Right lobe of liver (tissue), 6 donors: ENCODE measurements at regions not wholly inside any gene's neighbourhood (a gene's known extent, or its start where the extent isn't known, plus 50 kb on each side); places are given as distances from the start of the nearest gene placed in this dataset.

Source experiments
- ATAC-seq, 4 donors: fragments of 200-7000 bp; cut with Tn5 transposase; one replicate each; pipeline ENCODE4 v1.9.1; 2020; ENCODE audit warnings: mild to moderate bottlenecking in 4 of 4, moderate library complexity in 4 of 4
- DNase-seq, 3 donors: peaks; one replicate each; pipeline ENCODE4 v3.0.0-alpha.2; 2020
- H3K27ac ChIP-seq, 3 donors: fragments of 200-600 bp; one replicate each; pipeline ENCODE4 v1.8.0; 2022
- H3K27me3 ChIP-seq, 2 donors: fragments of 200-600 bp; one replicate each; pipeline ENCODE4 v1.8.0; 2022
- H3K36me3 ChIP-seq, 4 donors: fragments of 200-600 bp; sonication (generic) in 1 of 4; one replicate each; pipeline versions ENCODE4 v1.5.1 to v1.8.0; 2017 to 2022; ENCODE audit warnings: control low read depth in 1 of 4
- H3K4me1 ChIP-seq, 4 donors: fragments of 200-600 bp; sonication (generic) in 1 of 4; one replicate each; pipeline versions ENCODE4 v1.5.1 to v1.8.0; 2017 to 2022; ENCODE audit warnings: control low read depth in 1 of 4
- H3K4me3 ChIP-seq, 3 donors: fragments of 200-600 bp; one replicate each; pipeline ENCODE4 v1.8.0; 2022
- H3K9me3 ChIP-seq, 4 donors: fragments of 200-600 bp; sonication (generic) in 1 of 4; one replicate each; pipeline versions ENCODE4 v1.5.1 to v1.8.0; 2017 to 2022; ENCODE audit warnings: control low read depth in 1 of 4
- POLR2A ChIP-seq: fragments of 450-650 bp; IDR thresholded peaks from one replicate; pipeline ENCODE4 v1.6.1; 2017; ENCODE audit warnings: antibody characterized with exemption, mild to moderate bottlenecking
- WGBS: methylation state at CpG from one replicate; pipeline ENCODE4 v1.1.6; 2018; ENCODE audit warnings: low coverage, low lambda C conversion rate; ENCODE audit not compliant: insufficient coverage; ENCODE audit errors: missing lambda C conversion rate; 5-methylcytosine and 5-hydroxymethylcytosine counted together
- intact Hi-C, 2 donors: fragments of 100-400 bp; cut with DNase I; formaldehyde crosslinking; loops; one replicate each; pipeline versions ENCODE4 v1.11.2 to v1.14.1; 2022
- TF ChIP-seq, protein P1 (sequence below), 4 donors: fragments of 200-600 bp in 3 of 4; fragments of 450-650 bp in 1 of 4; IDR thresholded peaks; one replicate each; pipeline versions ENCODE4 v1.5.1 to v1.8.0; 2016 to 2022; ENCODE audit warnings: antibody characterized with exemption in 4 of 4, mild to moderate bottlenecking in 2 of 4
- donor health status: DM: no; HTN: yes; CAD: no.
- donor health status: DM: no; HTN: no; CAD: no.
- donor health status: DM: no; HTN: no; CAD: no.
- donor health status: DM: no; HTN: yes; CAD: no.
- donor health status: DM: no; HTN: yes; CAD: no.

DNA sequence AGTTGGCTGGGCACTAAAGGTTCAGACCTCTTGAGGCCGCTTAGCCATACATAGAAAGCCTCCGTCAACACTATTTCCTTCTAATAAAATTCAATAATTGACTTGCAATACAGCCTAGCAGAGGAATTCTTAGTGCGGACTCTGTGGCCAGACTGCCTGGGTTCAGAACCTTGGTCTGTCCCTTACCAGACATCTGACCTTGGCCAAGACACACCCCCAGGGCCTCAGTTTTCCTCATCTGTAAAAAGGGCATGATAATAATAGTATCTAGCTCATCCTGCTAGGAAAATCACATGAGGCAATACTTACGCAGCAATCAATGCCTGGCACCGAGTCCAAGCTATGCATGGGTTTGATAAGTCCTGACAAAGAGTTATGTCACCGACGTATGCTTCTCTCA lies 148.2 kb upstream of the SOD1 start:
- no peak for TF ChIP-seq POLR2A
- TF ChIP-seq, protein P1, sequence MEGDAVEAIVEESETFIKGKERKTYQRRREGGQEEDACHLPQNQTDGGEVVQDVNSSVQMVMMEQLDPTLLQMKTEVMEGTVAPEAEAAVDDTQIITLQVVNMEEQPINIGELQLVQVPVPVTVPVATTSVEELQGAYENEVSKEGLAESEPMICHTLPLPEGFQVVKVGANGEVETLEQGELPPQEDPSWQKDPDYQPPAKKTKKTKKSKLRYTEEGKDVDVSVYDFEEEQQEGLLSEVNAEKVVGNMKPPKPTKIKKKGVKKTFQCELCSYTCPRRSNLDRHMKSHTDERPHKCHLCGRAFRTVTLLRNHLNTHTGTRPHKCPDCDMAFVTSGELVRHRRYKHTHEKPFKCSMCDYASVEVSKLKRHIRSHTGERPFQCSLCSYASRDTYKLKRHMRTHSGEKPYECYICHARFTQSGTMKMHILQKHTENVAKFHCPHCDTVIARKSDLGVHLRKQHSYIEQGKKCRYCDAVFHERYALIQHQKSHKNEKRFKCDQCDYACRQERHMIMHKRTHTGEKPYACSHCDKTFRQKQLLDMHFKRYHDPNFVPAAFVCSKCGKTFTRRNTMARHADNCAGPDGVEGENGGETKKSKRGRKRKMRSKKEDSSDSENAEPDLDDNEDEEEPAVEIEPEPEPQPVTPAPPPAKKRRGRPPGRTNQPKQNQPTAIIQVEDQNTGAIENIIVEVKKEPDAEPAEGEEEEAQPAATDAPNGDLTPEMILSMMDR (IDR thresholded peaks at IDR 0.05) = no peak
- no peak overlapping the region for H3K27ac ChIP-seq
- no peaks in the 10 kb centered on the region for H3K9me3 ChIP-seq
- no peaks in the 10 kb centered on the region for H3K27me3 ChIP-seq
- no peaks in the 10 kb centered on the region for H3K4me1 ChIP-seq
- no peak overlapping the region for H3K4me3 ChIP-seq
- no peaks in the 10 kb centered on the region for H3K36me3 ChIP-seq
- 100% methylated on average over 2 of the region's 7 CpGs for WGBS
- intact Hi-C loops = no loop called here
- DNase-seq (no peak), ATAC-seq (no peak)

DNA sequence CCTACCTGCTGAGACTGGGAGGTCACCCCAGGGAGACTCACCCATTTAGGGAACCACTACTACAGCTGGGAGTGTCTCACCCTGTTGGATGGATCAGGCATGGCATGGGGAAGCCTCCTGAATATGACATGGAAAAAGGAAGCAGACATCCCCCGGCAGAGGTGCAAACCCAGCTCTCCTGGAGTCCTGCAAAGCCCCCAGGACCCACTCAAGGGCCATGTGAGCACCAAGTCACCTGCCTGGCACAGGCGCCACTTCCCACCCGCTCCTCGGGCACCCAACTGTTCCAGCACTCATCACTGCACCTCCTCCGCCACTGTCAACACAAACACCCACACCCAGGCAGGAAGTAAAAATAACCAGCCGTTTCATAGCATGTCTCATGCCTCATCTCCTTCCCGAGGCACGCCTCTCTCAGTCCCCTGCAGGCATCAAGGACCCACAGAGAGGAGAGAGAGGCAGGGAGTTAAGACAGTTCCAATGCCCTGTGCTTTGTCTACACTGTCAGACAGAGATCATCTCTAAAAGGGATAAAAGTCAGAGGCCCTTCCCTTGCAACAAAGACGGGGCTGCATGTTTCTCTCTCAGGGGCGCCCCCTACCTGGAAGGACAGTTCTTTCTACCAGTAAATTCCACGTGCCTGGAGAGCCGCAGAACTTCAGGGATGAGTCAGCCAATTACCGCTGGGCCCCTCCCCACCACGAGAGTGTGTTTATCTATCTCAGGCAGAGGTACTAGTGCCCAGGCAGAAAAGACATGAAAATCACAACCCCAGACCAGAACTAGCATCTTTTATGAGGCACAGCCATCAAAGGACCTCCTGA lies 150.1 kb upstream of the SOD1 start:
- 64% methylated on average over 9 of the region's 14 CpGs for WGBS
- Histone ChIP-seq H3K4me3 (no peak overlapping the region), H3K4me1 (no peaks in the 10 kb centered on the region), H3K9me3 (no peaks in the 10 kb centered on the region), H3K27ac (no peak overlapping the region), H3K27me3 (no peaks in the 10 kb centered on the region), H3K36me3 (no peaks in the 10 kb centered on the region)
- intact Hi-C loops = no loop called here
- ATAC-seq (peak in 1 of 4 donors; percentile 21), DNase-seq (no peak)
- TF ChIP-seq, protein P1 (IDR thresholded peaks at IDR 0.05) = peak in 2 of 4 donors; percentile 2 to 13
- TF ChIP-seq POLR2A = no peak

GRCh38 chr21:31505975-31506374 lies 153.5 kb upstream of the SOD1 start:
- no peak overlapping the region for H3K27ac ChIP-seq
- no peaks in the 10 kb centered on the region for H3K4me1 ChIP-seq
- no peaks in the 10 kb centered on the region for H3K36me3 ChIP-seq
- ATAC-seq = peak in 1 of 4 donors; percentile 24
- no peaks in the 10 kb centered on the region for H3K27me3 ChIP-seq
- intact Hi-C loops = no loop called here
- no peak for DNase-seq
- no peaks in the 10 kb centered on the region for H3K9me3 ChIP-seq
- no peak overlapping the region for H3K4me3 ChIP-seq
- WGBS = 63% methylated on average over 4 of the region's 7 CpGs
- no peak for TF ChIP-seq POLR2A

DNA sequence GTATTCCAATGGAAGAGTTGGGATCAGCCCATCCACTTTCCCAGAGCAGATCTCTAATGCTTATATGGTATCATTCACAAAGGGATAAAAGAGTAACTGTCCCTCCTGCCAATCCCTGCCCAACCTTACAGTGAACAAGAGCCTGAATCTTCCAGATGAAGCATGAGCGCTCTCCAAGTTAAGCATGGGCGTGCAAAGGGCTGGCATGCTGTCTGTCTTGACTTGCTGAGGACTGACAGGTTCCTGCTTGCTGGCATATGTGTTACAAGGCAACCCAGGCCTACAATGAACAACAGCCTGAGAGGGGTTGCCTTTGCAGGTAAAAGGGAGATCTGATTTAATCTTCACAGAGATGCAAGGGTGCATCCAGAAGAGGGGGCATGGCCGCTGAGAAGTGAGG lies 155.6 kb upstream of the SOD1 start:
- 94% methylated on average over 3 of the region's 3 CpGs for WGBS

DNA sequence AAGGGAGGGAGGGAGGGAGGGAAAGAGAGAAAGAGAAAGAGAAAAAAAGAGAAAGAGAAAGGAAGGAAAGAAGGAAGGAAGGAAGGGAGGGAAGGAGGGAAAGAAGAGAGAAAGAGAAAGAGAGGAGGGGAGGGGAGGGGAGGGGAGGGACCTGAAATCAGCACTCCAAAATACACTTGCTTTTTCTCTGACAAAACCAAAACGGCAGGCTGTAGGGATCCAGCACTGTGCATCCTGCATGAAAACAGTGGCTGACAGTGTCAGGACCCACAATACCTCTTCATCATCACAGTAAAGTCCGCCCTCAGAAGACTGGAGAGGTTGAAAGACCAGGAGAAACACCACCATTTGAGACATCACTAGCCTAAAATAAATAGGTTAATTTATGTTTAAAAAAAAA lies 156.0 kb upstream of the SOD1 start:
- Histone ChIP-seq H3K27ac (no peak overlapping the region), H3K4me3 (no peak overlapping the region), H3K36me3 (no peaks in the 10 kb centered on the region), H3K9me3 (no peaks in the 10 kb centered on the region), H3K4me1 (no peaks in the 10 kb centered on the region), H3K27me3 (no peaks in the 10 kb centered on the region)
- 100% methylated on average over 1 of the region's 2 CpGs for WGBS
- intact Hi-C loops = no loop called here
- TF ChIP-seq POLR2A = no peak
- TF ChIP-seq, protein P1 (IDR thresholded peaks at IDR 0.05) = no peak
- DNase-seq (no peak), ATAC-seq (no peak)

More for the DNA sequence above, 155.6 kb upstream of the SOD1 start:
- TF ChIP-seq POLR2A = no peak
- TF ChIP-seq, protein P1 (IDR thresholded peaks at IDR 0.05) = no peak
- DNase-seq (no peak), ATAC-seq (no peak)
- Histone ChIP-seq H3K4me1 (no peaks in the 10 kb centered on the region), H3K27ac (no peak overlapping the region), H3K9me3 (no peaks in the 10 kb centered on the region), H3K4me3 (no peak overlapping the region), H3K36me3 (no peaks in the 10 kb centered on the region), H3K27me3 (no peaks in the 10 kb centered on the region)
- intact Hi-C loops = no loop called here
